22Rv1 (cell line): ENCODE measurements at regions not wholly inside any gene's neighbourhood (a gene's known extent, or its start where the extent isn't known, plus 50 kb on each side); places are given as distances from the start of the nearest gene placed in this dataset.

ENCODE experiments used
- CTCF ChIP-seq: fragments of 450-650 bp; IDR thresholded peaks from 2 replicates; pipeline ENCODE4 v1.5.1; 2017; ENCODE audit warnings: mild to moderate bottlenecking
- ZFX ChIP-seq: fragments of 450-650 bp; IDR thresholded peaks from 2 replicates; pipeline ENCODE4 v1.6.1; 2017; ENCODE audit warnings: antibody characterized with exemption, borderline replicate concordance

GRCh38 chr19:29031216-29031615, 181.7 kb downstream of the UQCRFS1 start:
- TF ChIP-seq CTCF = no peak
- no peak for TF ChIP-seq ZFX
